ENCODE measurements at regions not wholly inside any gene's neighbourhood (a gene's known extent, or its start where the extent isn't known, plus 50 kb on each side); places are given as distances from the start of the nearest gene placed in this dataset.

- no peak overlapping the region for H3K9ac ChIP-seq (ENCODE audit: low read depth in 2 of 2, low read length in 2 of 2)
- no peak overlapping the region for H3K27ac ChIP-seq
- no peaks in the 10 kb centered on the region for H3K27me3 ChIP-seq
- TF ChIP-seq CTCF (IDR thresholded peaks at IDR 0.05), result no peak
- intact Hi-C loops (cut with DNase I), result no loop called here
- H3K4me1 ChIP-seq, result peaks cover 5% of the 10 kb centered on the region
- H3K9me3 ChIP-seq, result no peaks in the 10 kb centered on the region
- H3K4me3 ChIP-seq, result no peak overlapping the region
- no peak for DNase-seq
- H3K36me3 ChIP-seq, result no peaks in the 10 kb centered on the region
These were observed 183.1 kb upstream of the PRSS58 start for GRCh38 chr7:142440906-142441411.

GRCh38 chr7:142440219-142440905, 182.5 kb upstream of the PRSS58 start:
- DNase-seq, result no peak
- Histone ChIP-seq H3K4me1 (peaks cover 5% of the 10 kb centered on the region), H3K27me3 (no peaks in the 10 kb centered on the region), H3K36me3 (no peaks in the 10 kb centered on the region), H3K4me3 (no peak overlapping the region), H3K27ac (no peak overlapping the region), H3K9ac (ENCODE audit: low read depth in 2 of 2, low read length in 2 of 2) (no peak overlapping the region), H3K9me3 (no peaks in the 10 kb centered on the region)
- no peak for TF ChIP-seq CTCF (IDR thresholded peaks at IDR 0.05)
- intact Hi-C loops (cut with DNase I), result no loop called here

GRCh38 chr7:142439739-142440138, 181.9 kb upstream of the PRSS58 start:
- TF ChIP-seq CTCF (IDR thresholded peaks at IDR 0.05), result no peak
- Histone ChIP-seq H3K9ac (ENCODE audit: low read depth in 2 of 2, low read length in 2 of 2) (no peak overlapping the region), H3K27ac (no peak overlapping the region), H3K27me3 (no peaks in the 10 kb centered on the region), H3K9me3 (no peaks in the 10 kb centered on the region), H3K4me1 (peaks cover 5% of the 10 kb centered on the region), H3K36me3 (no peaks in the 10 kb centered on the region), H3K4me3 (no peak overlapping the region)
- intact Hi-C loops (cut with DNase I), result no loop called here
- no peak for DNase-seq

- Histone ChIP-seq H3K9ac (ENCODE audit: low read depth in 2 of 2, low read length in 2 of 2) (no peak overlapping the region), H3K36me3 (no peaks in the 10 kb centered on the region), H3K4me1 (peaks cover 5% of the 10 kb centered on the region), H3K4me3 (no peak overlapping the region), H3K27ac (no peak overlapping the region), H3K9me3 (no peaks in the 10 kb centered on the region), H3K27me3 (no peaks in the 10 kb centered on the region)
- TF ChIP-seq CTCF (IDR thresholded peaks at IDR 0.05), result no peak
- intact Hi-C loops (cut with DNase I), result no loop called here
- peak; percentile 48 for DNase-seq
These were observed 181.2 kb upstream of the PRSS58 start for GRCh38 chr7:142438923-142439515.

- DNase-seq, result peak; percentile 49
- Histone ChIP-seq H3K4me3 (no peak overlapping the region), H3K4me1 (peaks cover 5% of the 10 kb centered on the region), H3K9me3 (no peaks in the 10 kb centered on the region), H3K27ac (no peak overlapping the region), H3K9ac (ENCODE audit: low read depth in 2 of 2, low read length in 2 of 2) (no peak overlapping the region), H3K36me3 (no peaks in the 10 kb centered on the region), H3K27me3 (no peaks in the 10 kb centered on the region)
- intact Hi-C loops (cut with DNase I), result no loop called here
- TF ChIP-seq CTCF (IDR thresholded peaks at IDR 0.05), result peak; percentile 32
These were observed 180.5 kb upstream of the PRSS58 start for GRCh38 chr7:142438235-142438922.
